DOHH2 (cell line): ENCODE measurements at regions not wholly inside any gene's neighbourhood (a gene's known extent, or its start where the extent isn't known, plus 50 kb on each side); places are given as distances from the start of the nearest gene placed in this dataset.

Experiments used
- EZH2phosphoT487 ChIP-seq: fragments of 200-600 bp; sonication (generic); IDR thresholded peaks from 2 replicates; pipeline ENCODE4 v1.6.1; 2017; ENCODE audit warnings: borderline replicate concordance, mild to moderate bottlenecking, antibody characterized with exemption, low read length, moderate library complexity, mixed read lengths
- TF ChIP-seq, protein P1 (sequence below): fragments of 200-600 bp; sonication (generic); IDR thresholded peaks from one replicate; pipeline ENCODE4 v1.5.1; 2014; ENCODE audit warnings: antibody characterized with exemption, mild to moderate bottlenecking, low read depth, low read length; ENCODE audit not compliant: poor library complexity, severe bottlenecking

- TF ChIP-seq, protein P1, sequence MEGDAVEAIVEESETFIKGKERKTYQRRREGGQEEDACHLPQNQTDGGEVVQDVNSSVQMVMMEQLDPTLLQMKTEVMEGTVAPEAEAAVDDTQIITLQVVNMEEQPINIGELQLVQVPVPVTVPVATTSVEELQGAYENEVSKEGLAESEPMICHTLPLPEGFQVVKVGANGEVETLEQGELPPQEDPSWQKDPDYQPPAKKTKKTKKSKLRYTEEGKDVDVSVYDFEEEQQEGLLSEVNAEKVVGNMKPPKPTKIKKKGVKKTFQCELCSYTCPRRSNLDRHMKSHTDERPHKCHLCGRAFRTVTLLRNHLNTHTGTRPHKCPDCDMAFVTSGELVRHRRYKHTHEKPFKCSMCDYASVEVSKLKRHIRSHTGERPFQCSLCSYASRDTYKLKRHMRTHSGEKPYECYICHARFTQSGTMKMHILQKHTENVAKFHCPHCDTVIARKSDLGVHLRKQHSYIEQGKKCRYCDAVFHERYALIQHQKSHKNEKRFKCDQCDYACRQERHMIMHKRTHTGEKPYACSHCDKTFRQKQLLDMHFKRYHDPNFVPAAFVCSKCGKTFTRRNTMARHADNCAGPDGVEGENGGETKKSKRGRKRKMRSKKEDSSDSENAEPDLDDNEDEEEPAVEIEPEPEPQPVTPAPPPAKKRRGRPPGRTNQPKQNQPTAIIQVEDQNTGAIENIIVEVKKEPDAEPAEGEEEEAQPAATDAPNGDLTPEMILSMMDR = no peak
- no peak for TF ChIP-seq EZH2phosphoT487
Measured at GRCh38 chr3:66828303-66828702, 169.8 kb upstream of the KBTBD8 start.
